ENCODE measurements at regions not wholly inside any gene's neighbourhood (a gene's known extent, or its start where the extent isn't known, plus 50 kb on each side); places are given as distances from the start of the nearest gene placed in this dataset.

DNA sequence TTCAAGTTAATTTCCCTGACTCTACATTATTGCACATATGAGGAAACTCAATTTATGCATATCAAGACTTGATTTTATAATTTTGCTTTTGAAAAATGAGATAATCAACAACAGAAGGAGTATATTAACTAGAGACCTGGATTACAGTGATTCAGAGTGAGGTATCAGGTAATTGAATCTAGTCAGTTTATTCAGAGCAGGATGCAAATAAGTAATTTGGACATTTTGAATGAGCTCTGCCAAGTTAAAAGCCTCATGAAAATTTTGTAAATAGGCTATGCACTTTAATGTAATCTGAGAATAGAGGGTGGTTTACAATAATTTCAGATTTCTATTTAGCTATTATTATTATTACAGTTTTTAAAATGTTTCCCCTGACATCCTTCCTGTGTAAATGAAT is 203.7 kb upstream of the EMCN start:
- DNase-seq = no peak

DNA sequence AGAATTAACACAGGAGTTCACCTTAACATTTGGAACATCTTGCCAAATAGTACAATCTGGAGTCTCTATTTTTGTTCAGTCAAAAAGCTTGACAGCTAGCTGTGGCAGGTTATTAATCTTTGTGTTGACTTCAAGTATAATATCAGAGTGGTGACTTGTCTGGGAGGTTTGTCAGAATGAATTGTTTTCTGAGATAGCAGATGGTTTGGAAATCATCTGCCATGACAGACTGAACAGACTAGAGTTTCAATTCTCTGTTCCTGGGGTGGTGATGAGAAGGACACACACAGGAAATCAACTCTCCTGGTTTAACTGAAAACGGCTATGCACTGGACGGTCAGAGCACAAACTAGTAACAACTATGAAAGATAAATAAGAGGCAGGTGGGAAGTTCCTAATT is 203.3 kb upstream of the EMCN start:
- no peak for DNase-seq

DNA sequence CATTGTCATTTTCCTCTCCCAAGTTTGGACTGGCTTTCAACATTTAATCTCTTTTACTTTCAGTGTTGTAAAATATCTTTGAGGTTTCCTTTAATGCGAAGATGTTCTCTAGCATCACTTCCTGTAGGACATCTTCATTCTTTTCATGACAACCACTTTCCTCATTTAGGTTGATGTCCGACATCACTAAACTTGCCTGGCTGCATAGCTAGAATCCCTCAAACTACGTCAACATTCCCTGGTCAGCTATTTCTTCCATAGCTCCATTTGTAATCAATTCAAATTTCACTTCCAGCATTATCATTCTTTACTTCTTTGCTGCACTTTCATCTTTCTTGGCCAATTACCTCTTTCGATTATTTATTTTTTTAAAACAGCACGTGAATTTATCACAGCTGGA is 198.6 kb upstream of the EMCN start:
- DNase-seq = no peak

DNA sequence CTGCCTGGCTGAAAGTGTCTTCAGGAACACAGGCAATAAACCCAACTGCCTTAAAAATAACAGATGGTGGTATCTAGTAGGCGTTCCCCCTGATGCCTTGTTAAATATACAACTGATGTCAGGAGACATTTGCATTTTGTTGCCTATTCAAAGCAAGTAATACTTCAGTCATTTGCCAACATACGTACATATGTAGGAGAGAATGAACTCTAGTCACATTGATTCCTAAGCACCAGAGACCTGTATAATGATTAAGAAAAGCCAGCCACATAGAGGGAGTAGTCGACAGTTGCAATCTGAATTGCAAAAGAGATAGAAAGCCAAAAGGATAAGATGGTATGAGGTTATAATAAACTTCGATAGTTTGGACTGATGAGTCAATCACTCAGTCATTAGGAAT is 191.0 kb upstream of the EMCN start:
- no peak for DNase-seq

DNA sequence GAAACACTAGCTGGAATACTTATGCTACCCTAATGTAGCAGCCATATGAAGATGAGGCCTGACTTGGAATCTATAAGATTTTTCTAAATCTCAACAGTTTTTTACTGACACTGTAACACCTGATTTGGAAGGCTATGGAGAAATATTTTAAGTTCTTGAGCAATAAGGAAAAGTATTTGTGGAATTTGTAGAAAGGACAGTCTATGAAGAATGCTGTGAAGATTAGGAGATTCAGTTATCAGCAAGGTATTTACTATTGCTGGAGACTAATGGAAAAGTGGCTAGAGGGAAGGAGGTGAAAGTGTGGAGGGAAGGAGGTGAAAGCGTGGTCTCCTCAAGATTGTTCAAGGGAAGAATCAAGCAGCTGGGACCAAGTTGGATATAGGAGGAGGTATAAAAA is 190.0 kb upstream of the EMCN start:
- no peak for DNase-seq

DNA sequence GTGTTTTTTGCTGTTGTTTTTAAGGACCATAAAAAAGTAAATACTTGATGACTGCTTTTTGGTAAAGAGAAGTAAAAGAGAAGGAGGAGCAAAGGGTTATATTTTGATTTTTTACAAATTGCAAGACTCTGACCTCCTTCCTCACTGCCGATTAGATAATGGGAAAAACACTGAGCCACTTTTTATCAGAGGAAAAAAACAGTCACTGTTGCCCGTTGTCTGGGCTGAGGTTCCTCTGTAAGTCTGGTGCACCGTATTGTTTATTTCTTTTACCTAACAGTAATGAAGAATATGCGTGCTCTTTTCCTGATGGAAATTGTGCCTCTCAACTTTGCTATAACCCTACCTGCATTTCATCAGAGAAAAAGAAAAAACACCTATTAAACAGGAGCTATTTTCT is 178.7 kb upstream of the EMCN start:
- no peak for DNase-seq

DNA sequence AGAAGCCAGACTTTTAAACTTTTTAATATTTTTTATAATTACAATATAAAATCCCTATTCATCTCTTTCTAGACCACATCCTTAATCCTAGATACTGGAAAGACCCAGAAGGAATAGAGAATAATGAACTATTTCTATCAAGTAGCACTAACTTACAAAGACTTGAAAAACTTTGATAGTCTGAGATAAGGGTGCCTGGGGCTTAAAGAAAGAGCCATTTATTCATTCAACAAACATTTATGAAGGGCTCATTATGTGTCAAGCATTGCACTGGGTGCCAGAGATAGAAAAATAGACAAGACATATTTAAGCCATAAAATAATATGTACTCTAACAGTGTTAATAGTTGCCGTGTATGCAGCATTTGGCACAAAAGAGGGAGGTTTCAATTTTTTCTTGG is 178.0 kb upstream of the EMCN start:
- no peak for DNase-seq

DNA sequence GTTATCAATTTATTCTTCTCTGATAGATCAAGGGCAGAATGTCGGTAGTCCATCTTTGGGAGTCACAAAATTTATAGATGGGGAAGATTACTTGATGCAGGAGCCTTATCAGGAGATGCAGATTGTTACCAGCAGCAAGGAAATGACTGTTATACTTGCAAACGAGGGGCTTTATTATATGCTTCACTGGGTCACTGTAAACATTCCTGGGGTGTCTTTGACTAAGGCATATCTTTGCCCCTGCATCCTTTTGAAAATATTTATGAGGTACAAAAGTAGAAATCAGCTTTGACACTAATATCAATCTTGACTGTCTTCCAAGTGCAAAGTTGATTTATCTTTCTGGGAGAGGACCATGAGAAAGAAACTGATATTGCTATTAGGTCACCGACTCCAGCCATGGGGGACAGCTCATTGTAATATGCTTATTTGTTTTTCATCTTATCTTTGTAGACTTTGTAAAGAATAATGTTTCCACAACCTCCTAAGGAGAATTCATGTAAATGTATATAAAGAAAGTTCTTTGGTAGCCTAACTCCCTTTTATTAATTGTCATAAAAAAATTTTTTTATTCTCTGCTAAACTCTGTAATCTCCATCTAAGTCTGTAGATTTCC is 177.3 kb upstream of the EMCN start:
- DNase-seq = no peak

GRCh38 chr4:100694467-100694866 is 176.6 kb upstream of the EMCN start:
- DNase-seq = no peak

GRCh38 chr4:100690812-100691211 is 173.0 kb upstream of the EMCN start:
- DNase-seq = no peak

GRCh38 chr4:100688368-100688767 is 170.5 kb upstream of the EMCN start:
- DNase-seq = no peak

DNA sequence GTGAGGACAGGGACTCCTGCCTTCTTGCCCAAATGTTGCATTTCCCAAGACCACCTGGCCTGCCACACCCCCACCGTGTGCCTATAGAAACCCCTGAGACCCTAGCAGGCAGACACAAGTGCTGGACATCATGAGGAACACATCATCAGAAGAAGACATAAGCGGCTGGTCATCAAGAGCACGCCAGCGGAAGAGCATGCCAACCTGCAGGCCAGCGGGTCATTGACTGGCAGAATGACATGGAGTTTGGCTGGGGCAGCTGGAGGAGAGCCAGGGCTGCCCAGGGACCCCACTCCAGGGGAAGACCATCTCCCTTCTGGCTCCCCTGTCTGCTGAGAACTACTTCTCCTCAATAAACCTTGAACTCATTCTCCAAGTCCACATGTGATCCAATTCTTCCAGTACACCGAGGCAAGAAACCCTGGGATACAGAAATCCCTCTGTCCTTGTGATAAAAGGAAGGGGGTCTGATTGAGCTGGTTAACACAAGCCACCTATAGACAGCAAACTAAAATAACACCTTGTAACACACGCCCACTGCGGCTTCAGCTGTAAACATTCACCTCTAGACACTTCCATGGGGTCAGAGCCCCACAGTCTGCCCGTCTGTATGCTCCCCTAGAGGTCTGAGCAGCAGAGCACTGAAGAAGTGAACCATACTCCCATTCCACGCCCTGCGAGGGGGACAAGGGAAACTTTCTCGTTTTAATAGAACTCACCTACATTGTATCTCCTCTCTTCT is 164.8 kb upstream of the EMCN start:
- no peak for DNase-seq

- DNase-seq = no peak
Measured at GRCh38 chr4:100681289-100681688, 163.5 kb upstream of the EMCN start.

- DNase-seq = no peak
Measured at GRCh38 chr4:100679926-100680325, 162.1 kb upstream of the EMCN start.

GRCh38 chr4:100674976-100675375 is 157.2 kb upstream of the EMCN start:
- DNase-seq = no peak

DNA sequence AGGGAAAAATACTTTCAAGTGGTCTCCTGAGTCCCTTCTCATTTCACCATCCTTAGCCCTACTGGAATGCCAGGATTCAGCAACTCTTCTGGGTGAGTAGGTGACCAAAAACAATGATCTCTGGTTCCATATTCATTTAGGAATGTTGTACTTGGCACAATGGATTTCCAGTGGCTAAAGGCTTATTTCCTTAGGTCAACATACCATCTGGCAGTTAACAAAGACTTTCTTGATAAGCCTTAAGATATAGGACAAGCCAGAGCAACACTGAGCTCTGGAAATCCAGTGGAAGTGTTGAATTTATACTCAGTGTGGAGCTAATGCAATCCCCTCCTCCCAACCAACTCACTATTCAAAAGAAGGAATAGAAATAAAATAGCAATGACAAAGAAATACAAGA is 139.4 kb upstream of the EMCN start:
- no peak for DNase-seq

DNA sequence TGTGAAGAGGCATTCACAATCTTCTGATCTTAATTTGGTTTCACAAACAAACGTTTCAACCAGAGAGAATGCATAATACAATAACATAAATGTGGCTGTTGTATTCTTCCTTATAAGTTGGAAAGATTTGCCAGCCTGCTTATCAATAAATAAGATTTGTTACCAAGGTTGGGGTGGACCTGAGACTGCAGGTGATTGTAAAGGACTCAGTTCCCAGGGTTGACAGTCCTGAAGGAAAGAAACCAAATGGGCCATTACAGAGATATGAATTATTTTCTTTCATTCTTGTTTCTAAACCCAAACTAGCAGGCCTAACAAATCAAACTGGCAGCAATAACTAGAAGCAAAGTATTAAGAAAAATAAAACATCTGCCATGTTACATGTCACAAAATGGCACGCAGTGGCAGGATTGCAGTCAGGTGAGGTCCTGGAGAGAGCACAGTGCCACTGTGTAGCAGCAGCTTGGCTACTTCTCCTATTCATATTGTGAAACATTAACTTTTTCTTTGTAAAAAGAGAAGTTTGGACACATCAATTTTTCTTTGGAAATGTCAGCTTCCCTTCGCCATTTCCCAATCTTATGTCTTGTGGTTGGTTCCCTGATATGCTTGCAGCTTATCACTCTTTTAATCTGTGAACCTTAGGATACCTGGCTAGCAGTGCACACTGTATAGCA is 133.8 kb upstream of the EMCN start:
- no peak for DNase-seq

GRCh38 chr4:100649417-100649816 is 131.6 kb upstream of the EMCN start:
- no peak for DNase-seq

DNA sequence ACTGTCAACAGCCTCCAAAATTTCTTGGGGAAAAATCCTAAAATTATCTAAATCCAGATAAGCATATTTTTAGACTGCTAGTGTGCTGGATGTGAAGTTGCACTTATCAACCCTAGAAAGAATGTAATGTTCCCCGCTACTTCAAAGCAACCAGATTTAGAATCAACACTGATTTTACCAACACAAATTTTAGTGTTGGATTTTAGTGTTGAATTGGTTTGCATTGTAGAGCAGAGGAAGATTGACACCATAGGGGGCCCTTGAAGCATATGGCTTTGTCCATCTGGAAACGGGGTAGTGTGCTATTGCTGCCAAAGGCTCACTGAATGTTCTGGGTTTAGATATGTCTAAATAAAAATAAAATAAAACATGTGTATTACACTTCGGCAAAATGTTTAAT is 126.3 kb upstream of the EMCN start:
- DNase-seq = no peak

- no peak for DNase-seq
Measured at GRCh38 chr4:100641336-100641735, 123.5 kb upstream of the EMCN start.

DNA sequence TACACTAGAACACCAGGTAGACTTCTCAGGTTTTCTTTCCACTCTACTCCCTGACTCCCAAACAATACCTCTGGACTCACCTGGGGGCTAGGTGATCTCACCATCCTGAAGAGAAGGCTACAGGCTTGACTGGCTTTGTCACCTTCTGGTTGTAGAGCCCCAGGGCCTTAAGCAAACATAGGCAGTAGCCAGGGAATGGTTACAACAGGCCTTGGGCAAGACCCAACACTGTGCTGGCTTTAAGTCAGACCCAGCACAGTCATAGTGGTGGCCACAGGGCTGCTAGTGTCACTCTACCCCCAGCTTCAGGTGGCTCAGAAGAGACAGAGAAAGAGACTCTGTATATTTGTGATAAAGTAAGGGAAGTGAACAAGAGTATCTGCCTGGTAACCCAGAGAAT is 118.1 kb upstream of the EMCN start:
- DNase-seq = no peak

GRCh38 chr4:100633269-100633668 is 115.4 kb upstream of the EMCN start:
- no peak for DNase-seq

GRCh38 chr4:100632163-100632562 is 114.3 kb upstream of the EMCN start:
- no peak for DNase-seq

GRCh38 chr4:100631281-100631968 is 113.6 kb upstream of the EMCN start:
- DNase-seq = no peak

Measured in CD4-positive, alpha-beta T cell treated with Interleukin-4 for 1 hour (primary cell).